SK-N-SH (cell line): ENCODE measurements at regions not wholly inside any gene's neighbourhood (a gene's known extent, or its start where the extent isn't known, plus 50 kb on each side); places are given as distances from the start of the nearest gene placed in this dataset.

ENCODE experiments used
- CTCF ChIA-PET: fragments of 300-600, 350-600 bp; formaldehyde crosslinking; extraction: SDS; loops from one replicate; lab custom pipeline; 2021; lab: Yijun Ruan, JAX
- POLR2A ChIA-PET: fragments of 350-600 bp; sonication (Branson Sonifier 250); formaldehyde crosslinking; extraction: SDS; loops from one replicate; lab custom pipeline; 2020; ENCODE audit warnings: antibody characterized with exemption, inconsistent platforms; lab: Yijun Ruan, JAX
- DNase-seq: peaks from one replicate; pipeline ENCODE4 v3.0.0; 2012
- H2AFZ ChIP-seq: fragments of 200-600 bp; sonication (generic); 2 replicates; pipeline ENCODE4 v1.8.1; 2016; ENCODE audit warnings: antibody characterized with exemption, mild to moderate bottlenecking, low read depth
- H3F3A ChIP-seq: fragments of 200-600 bp; sonication (generic); replicated peaks from 2 replicates; pipeline ENCODE3; 2016; ENCODE audit warnings: antibody characterized with exemption, mild to moderate bottlenecking; ENCODE audit not compliant: insufficient read depth
- H3K27ac ChIP-seq, 2 experiments: fragments of 200-500 bp in 1 of 2; fragments of 200-600 bp in 1 of 2; sonication (Bioruptor generic) in 1 of 2; sonication (generic), shearing (Covaris generic) in 1 of 2; 2 replicates each; pipeline versions ENCODE4 v1.5.1 to v1.6.1; 2014 to 2016; ENCODE audit warnings: low read depth in 2 of 2, inconsistent platforms in 1 of 2, low read length in 1 of 2, mild to moderate bottlenecking in 1 of 2, mixed read lengths in 1 of 2
- H3K27me3 ChIP-seq: fragments of 200-600 bp; sonication (generic), shearing (Covaris generic); 2 replicates; pipeline ENCODE4 v1.6.1; 2016; ENCODE audit warnings: mixed run types; ENCODE audit not compliant: insufficient read depth
- H3K36me3 ChIP-seq, 2 experiments: fragments of 200-500 bp in 1 of 2; fragments of 200-600 bp in 1 of 2; sonication (Bioruptor generic) in 1 of 2; sonication (generic) in 1 of 2; replicated peaks in 1 of 2; 2 replicates each; pipeline versions ENCODE3 to v1.5.1; 2014 to 2016; ENCODE audit warnings: low read length in 1 of 2, mild to moderate bottlenecking in 1 of 2; ENCODE audit not compliant: insufficient read depth in 2 of 2, control insufficient read depth in 1 of 2
- H3K4me1 ChIP-seq, 2 experiments: fragments of 200-500 bp in 1 of 2; fragments of 200-600 bp in 1 of 2; sonication (Bioruptor generic) in 1 of 2; sonication (generic), shearing (Covaris generic) in 1 of 2; 2 replicates each; pipeline versions ENCODE4 v1.5.1 to v1.6.1; 2014 to 2016; ENCODE audit warnings: low read depth in 1 of 2, low read length in 1 of 2, mixed run types in 1 of 2; ENCODE audit not compliant: insufficient read depth in 2 of 2, control insufficient read depth in 1 of 2
- H3K4me2 ChIP-seq: fragments of 200-600 bp; sonication (generic), shearing (Covaris generic); 2 replicates; pipeline ENCODE4 v1.6.1; 2017; ENCODE audit warnings: mixed run types
- H3K4me3 ChIP-seq, 2 experiments: fragments of 200-500 bp in 1 of 2; fragments of 200-600 bp in 1 of 2; sonication (Bioruptor generic) in 1 of 2; sonication (generic), shearing (Covaris generic) in 1 of 2; 2 replicates each; pipeline versions ENCODE4 v1.5.1 to v1.8.1; 2014 to 2016; ENCODE audit warnings: low read depth in 2 of 2, inconsistent platforms in 1 of 2, low read length in 1 of 2, mild to moderate bottlenecking in 1 of 2, mixed read lengths in 1 of 2, moderate library complexity in 1 of 2
- H3K79me2 ChIP-seq: fragments of 200-600 bp; sonication (generic); 2 replicates; pipeline ENCODE4 v1.8.1; 2017; ENCODE audit warnings: mild to moderate bottlenecking; ENCODE audit not compliant: insufficient read depth
- H3K9ac ChIP-seq: fragments of 200-600 bp; sonication (generic); 2 replicates; pipeline ENCODE4 v1.6.1; 2017; ENCODE audit warnings: mixed run types
- H3K9me2 ChIP-seq: fragments of 200-600 bp; sonication (generic); 2 replicates; pipeline ENCODE4 v1.6.1; 2017; ENCODE audit warnings: mixed run types
- H3K9me3 ChIP-seq: fragments of 200-600 bp; sonication (generic); 2 replicates; pipeline ENCODE4 v1.6.1; 2017; ENCODE audit warnings: mixed run types, mild to moderate bottlenecking, moderate library complexity
- H4K20me1 ChIP-seq: fragments of 200-600 bp; sonication (generic); 2 replicates; pipeline ENCODE4 v1.6.1; 2017; ENCODE audit warnings: mild to moderate bottlenecking, mixed run types; ENCODE audit not compliant: insufficient read depth
- CHD2 ChIP-seq: fragments of 150-350 bp; IDR thresholded peaks from 2 replicates; pipeline ENCODE4 v1.6.1; 2018; ENCODE audit warnings: low read length; ENCODE audit not compliant: partially characterized antibody
- EZH2phosphoT487 ChIP-seq: fragments of 200-600 bp; sonication (generic); IDR thresholded peaks from 2 replicates; pipeline ENCODE4 v1.6.1; 2017; ENCODE audit warnings: low read depth, mixed run types, mild to moderate bottlenecking, antibody characterized with exemption, moderate library complexity, borderline replicate concordance
- FOXJ3 ChIP-seq: sonication (generic); formaldehyde crosslinking; IDR thresholded peaks from 2 replicates; pipeline ENCODE4 v1.5.1; 2020; ENCODE audit warnings: mild to moderate bottlenecking, missing genetic modification reagents
- GABPA ChIP-seq: IDR thresholded peaks from 2 replicates; pipeline ENCODE4 v1.4.0; 2012; ENCODE audit warnings: low read depth, mild to moderate bottlenecking
- JUND ChIP-seq: IDR thresholded peaks from 2 replicates; pipeline ENCODE4 v1.4.0; 2012
- MXI1 ChIP-seq: IDR thresholded peaks from 2 replicates; pipeline ENCODE4 v1.6.1; 2012; ENCODE audit warnings: mild to moderate bottlenecking, low read depth, low read length, improper control_type of control experiment
- POLR2AphosphoS5 ChIP-seq: IDR thresholded peaks from 2 replicates; pipeline ENCODE4 v1.6.1; 2012; ENCODE audit warnings: low read depth, low read length
- RAD21 ChIP-seq: IDR thresholded peaks from 2 replicates; pipeline ENCODE4 v1.6.1; 2012; ENCODE audit warnings: mild to moderate bottlenecking, low read length
- RFX5 ChIP-seq: IDR thresholded peaks from 2 replicates; pipeline ENCODE4 v1.6.1; 2012; ENCODE audit warnings: mild to moderate bottlenecking, improper control_type of control experiment, low read length
- RXRA ChIP-seq: IDR thresholded peaks from 2 replicates; pipeline ENCODE4 v1.4.0; 2012; ENCODE audit warnings: low read depth, mild to moderate bottlenecking, borderline replicate concordance
- TEAD4 ChIP-seq: IDR thresholded peaks from 2 replicates; pipeline ENCODE4 v1.4.0; 2012; ENCODE audit warnings: mild to moderate bottlenecking, borderline replicate concordance; ENCODE audit not compliant: insufficient read depth
- YY1 ChIP-seq: IDR thresholded peaks from 2 replicates; pipeline ENCODE4 v1.4.0; 2012; ENCODE audit warnings: low read depth, mild to moderate bottlenecking
- TF ChIP-seq, protein P1 (sequence below): IDR thresholded peaks from 2 replicates; pipeline ENCODE4; 2012
- TF ChIP-seq, protein P2 (sequence below): IDR thresholded peaks from 2 replicates; pipeline ENCODE4 v1.6.1; 2012; ENCODE audit warnings: mild to moderate bottlenecking, low read depth, low read length, moderate library complexity
- TF ChIP-seq, protein P3 (sequence below): fragments of 150-350 bp; IDR thresholded peaks from 2 replicates; pipeline ENCODE4 v1.6.1; 2016; ENCODE audit warnings: mild to moderate bottlenecking, low read depth, low read length
- TF ChIP-seq, protein P4 (sequence below): IDR thresholded peaks from 2 replicates; pipeline ENCODE4 v1.4.0; 2012; ENCODE audit warnings: low read depth, borderline replicate concordance
- TF ChIP-seq, protein P5 (sequence below): IDR thresholded peaks from 2 replicates; pipeline ENCODE4 v1.4.0; 2012; ENCODE audit warnings: low read depth, borderline replicate concordance
- TF ChIP-seq, protein P6 (sequence below): IDR thresholded peaks from 2 replicates; pipeline ENCODE4 v1.4.0; 2012; ENCODE audit warnings: low read depth
- TF ChIP-seq, protein P7 (sequence below): fragments of 200-600 bp; sonication (generic); IDR thresholded peaks from 2 replicates; pipeline ENCODE4 v1.6.1; 2017; ENCODE audit warnings: antibody characterized with exemption, mild to moderate bottlenecking, moderate library complexity
- TF ChIP-seq, protein P8 (sequence below): fragments of 150-350 bp; IDR thresholded peaks from 2 replicates; pipeline ENCODE4 v1.6.1; 2017; ENCODE audit warnings: antibody characterized with exemption, low read length, low read depth, borderline replicate concordance

DNA sequence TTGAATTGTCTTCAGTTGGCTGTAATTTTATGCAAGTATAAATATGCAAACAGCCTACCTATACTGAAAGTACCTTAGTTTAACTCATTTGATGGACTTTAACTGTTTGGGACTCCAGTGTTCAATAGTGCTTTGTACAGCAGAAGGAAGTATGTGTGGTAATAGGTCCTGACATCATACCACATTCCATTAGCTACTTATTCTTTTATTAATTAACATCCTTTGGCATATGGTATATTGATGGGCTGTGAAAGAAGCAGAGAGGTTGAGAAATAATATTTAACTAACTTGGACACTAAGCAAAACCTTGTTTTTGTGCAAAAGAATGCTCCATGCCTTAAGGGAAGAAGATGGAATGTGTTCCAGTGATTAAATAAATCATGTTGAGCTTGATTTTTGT lies 97.6 kb upstream of the SEMA6A start:
- Histone ChIP-seq H3K79me2 (no peaks in the 10 kb centered on the region), H3K9me3 (no peaks in the 10 kb centered on the region), H3K9ac (no peak overlapping the region), H3K36me3 (no peaks in the 10 kb centered on the region)
- no peak for TF ChIP-seq RFX5
- no peak for TF ChIP-seq MXI1
- TF ChIP-seq TEAD4 = no peak
- TF ChIP-seq JUND = no peak
- TF ChIP-seq, protein P1, sequence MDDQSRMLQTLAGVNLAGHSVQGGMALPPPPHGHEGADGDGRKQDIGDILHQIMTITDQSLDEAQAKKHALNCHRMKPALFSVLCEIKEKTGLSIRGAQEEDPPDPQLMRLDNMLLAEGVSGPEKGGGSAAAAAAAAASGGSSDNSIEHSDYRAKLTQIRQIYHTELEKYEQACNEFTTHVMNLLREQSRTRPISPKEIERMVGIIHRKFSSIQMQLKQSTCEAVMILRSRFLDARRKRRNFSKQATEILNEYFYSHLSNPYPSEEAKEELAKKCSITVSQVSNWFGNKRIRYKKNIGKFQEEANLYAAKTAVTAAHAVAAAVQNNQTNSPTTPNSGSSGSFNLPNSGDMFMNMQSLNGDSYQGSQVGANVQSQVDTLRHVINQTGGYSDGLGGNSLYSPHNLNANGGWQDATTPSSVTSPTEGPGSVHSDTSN = no peak
- TF ChIP-seq, protein P2, sequence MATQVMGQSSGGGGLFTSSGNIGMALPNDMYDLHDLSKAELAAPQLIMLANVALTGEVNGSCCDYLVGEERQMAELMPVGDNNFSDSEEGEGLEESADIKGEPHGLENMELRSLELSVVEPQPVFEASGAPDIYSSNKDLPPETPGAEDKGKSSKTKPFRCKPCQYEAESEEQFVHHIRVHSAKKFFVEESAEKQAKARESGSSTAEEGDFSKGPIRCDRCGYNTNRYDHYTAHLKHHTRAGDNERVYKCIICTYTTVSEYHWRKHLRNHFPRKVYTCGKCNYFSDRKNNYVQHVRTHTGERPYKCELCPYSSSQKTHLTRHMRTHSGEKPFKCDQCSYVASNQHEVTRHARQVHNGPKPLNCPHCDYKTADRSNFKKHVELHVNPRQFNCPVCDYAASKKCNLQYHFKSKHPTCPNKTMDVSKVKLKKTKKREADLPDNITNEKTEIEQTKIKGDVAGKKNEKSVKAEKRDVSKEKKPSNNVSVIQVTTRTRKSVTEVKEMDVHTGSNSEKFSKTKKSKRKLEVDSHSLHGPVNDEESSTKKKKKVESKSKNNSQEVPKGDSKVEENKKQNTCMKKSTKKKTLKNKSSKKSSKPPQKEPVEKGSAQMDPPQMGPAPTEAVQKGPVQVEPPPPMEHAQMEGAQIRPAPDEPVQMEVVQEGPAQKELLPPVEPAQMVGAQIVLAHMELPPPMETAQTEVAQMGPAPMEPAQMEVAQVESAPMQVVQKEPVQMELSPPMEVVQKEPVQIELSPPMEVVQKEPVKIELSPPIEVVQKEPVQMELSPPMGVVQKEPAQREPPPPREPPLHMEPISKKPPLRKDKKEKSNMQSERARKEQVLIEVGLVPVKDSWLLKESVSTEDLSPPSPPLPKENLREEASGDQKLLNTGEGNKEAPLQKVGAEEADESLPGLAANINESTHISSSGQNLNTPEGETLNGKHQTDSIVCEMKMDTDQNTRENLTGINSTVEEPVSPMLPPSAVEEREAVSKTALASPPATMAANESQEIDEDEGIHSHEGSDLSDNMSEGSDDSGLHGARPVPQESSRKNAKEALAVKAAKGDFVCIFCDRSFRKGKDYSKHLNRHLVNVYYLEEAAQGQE = no peak
- no peak for TF ChIP-seq EZH2phosphoT487
- TF ChIP-seq, protein P3, sequence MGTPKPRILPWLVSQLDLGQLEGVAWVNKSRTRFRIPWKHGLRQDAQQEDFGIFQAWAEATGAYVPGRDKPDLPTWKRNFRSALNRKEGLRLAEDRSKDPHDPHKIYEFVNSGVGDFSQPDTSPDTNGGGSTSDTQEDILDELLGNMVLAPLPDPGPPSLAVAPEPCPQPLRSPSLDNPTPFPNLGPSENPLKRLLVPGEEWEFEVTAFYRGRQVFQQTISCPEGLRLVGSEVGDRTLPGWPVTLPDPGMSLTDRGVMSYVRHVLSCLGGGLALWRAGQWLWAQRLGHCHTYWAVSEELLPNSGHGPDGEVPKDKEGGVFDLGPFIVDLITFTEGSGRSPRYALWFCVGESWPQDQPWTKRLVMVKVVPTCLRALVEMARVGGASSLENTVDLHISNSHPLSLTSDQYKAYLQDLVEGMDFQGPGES = no peak
- no peak for TF ChIP-seq GABPA
- TF ChIP-seq, protein P4, sequence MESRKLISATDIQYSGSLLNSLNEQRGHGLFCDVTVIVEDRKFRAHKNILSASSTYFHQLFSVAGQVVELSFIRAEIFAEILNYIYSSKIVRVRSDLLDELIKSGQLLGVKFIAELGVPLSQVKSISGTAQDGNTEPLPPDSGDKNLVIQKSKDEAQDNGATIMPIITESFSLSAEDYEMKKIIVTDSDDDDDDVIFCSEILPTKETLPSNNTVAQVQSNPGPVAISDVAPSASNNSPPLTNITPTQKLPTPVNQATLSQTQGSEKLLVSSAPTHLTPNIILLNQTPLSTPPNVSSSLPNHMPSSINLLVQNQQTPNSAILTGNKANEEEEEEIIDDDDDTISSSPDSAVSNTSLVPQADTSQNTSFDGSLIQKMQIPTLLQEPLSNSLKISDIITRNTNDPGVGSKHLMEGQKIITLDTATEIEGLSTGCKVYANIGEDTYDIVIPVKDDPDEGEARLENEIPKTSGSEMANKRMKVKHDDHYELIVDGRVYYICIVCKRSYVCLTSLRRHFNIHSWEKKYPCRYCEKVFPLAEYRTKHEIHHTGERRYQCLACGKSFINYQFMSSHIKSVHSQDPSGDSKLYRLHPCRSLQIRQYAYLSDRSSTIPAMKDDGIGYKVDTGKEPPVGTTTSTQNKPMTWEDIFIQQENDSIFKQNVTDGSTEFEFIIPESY = no peak
- TF ChIP-seq RAD21 = no peak
- no peak for TF ChIP-seq RXRA
- TF ChIP-seq, protein P5, sequence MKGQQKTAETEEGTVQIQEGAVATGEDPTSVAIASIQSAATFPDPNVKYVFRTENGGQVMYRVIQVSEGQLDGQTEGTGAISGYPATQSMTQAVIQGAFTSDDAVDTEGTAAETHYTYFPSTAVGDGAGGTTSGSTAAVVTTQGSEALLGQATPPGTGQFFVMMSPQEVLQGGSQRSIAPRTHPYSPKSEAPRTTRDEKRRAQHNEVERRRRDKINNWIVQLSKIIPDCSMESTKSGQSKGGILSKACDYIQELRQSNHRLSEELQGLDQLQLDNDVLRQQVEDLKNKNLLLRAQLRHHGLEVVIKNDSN = no peak
- no peak for TF ChIP-seq YY1
- TF ChIP-seq, protein P6, sequence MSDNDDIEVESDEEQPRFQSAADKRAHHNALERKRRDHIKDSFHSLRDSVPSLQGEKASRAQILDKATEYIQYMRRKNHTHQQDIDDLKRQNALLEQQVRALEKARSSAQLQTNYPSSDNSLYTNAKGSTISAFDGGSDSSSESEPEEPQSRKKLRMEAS = no peak
- TF ChIP-seq, protein P7, sequence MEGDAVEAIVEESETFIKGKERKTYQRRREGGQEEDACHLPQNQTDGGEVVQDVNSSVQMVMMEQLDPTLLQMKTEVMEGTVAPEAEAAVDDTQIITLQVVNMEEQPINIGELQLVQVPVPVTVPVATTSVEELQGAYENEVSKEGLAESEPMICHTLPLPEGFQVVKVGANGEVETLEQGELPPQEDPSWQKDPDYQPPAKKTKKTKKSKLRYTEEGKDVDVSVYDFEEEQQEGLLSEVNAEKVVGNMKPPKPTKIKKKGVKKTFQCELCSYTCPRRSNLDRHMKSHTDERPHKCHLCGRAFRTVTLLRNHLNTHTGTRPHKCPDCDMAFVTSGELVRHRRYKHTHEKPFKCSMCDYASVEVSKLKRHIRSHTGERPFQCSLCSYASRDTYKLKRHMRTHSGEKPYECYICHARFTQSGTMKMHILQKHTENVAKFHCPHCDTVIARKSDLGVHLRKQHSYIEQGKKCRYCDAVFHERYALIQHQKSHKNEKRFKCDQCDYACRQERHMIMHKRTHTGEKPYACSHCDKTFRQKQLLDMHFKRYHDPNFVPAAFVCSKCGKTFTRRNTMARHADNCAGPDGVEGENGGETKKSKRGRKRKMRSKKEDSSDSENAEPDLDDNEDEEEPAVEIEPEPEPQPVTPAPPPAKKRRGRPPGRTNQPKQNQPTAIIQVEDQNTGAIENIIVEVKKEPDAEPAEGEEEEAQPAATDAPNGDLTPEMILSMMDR = no peak
- TF ChIP-seq, protein P8, sequence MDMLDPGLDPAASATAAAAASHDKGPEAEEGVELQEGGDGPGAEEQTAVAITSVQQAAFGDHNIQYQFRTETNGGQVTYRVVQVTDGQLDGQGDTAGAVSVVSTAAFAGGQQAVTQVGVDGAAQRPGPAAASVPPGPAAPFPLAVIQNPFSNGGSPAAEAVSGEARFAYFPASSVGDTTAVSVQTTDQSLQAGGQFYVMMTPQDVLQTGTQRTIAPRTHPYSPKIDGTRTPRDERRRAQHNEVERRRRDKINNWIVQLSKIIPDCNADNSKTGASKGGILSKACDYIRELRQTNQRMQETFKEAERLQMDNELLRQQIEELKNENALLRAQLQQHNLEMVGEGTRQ = no peak
- TF ChIP-seq CHD2 = no peak
- no peak for TF ChIP-seq FOXJ3 (CRISPR knock-in tag)
- TF ChIP-seq POLR2AphosphoS5 = no peak
- TF ChIP-seq, all 33 proteins: peak for 0
- POLR2A ChIA-PET = no interaction called here
- Histone ChIP-seq H2AFZ (no peak overlapping the region), H3K4me2 (no peak overlapping the region), H3K27ac (no peak overlapping the region), H3K27me3 (no peaks in the 10 kb centered on the region), H4K20me1 (no peaks in the 10 kb centered on the region), H3K4me1 (no peaks in the 10 kb centered on the region; a peak in 1 of 4 replicates), H3K4me3 (no peak overlapping the region), H3K9me2 (no peaks in the 10 kb centered on the region), H3F3A (no peaks in the 10 kb centered on the region)
- CTCF ChIA-PET = interaction anchor here (0.6 kb wide), 1 partner anchor 228 kb away, joined by 3 read pairs; no protein-coding TSS in a partner anchor
- DNase-seq = no peak
